SK-N-MC (cell line): ENCODE measurements at regions not wholly inside any gene's neighbourhood (a gene's known extent, or its start where the extent isn't known, plus 50 kb on each side); places are given as distances from the start of the nearest gene placed in this dataset.

Experiments
- DNase-seq: peaks from one replicate; pipeline ENCODE4 v3.0.0-alpha.2; 2011; ENCODE audit warnings: low read depth, low spot score
- H3K27ac ChIP-seq: fragments of 200-600 bp; sonication (generic); 2 replicates; pipeline ENCODE4 v1.5.1; 2016; ENCODE audit warnings: mixed run types
- H3K36me3 ChIP-seq: fragments of 200-600 bp; sonication (generic); 2 replicates; pipeline ENCODE4 v1.6.1; 2017; ENCODE audit warnings: antibody characterized with exemption, low read length, mixed read lengths; ENCODE audit not compliant: insufficient read depth
- H3K4me3 ChIP-seq: fragments of 200-600 bp; sonication (generic); 2 replicates; pipeline ENCODE4 v1.5.1; 2016
- H3K9ac ChIP-seq: fragments of 200-600 bp; sonication (generic); 2 replicates; pipeline ENCODE4 v1.8.0; 2017; ENCODE audit warnings: mixed run types, mixed read lengths; ENCODE audit not compliant: insufficient read length
- H3K9me3 ChIP-seq: fragments of 200-600 bp; sonication (generic); 2 replicates; pipeline ENCODE4 v1.6.1; 2017; ENCODE audit warnings: low read depth, mild to moderate bottlenecking, antibody characterized with exemption, low read length, moderate library complexity, mixed read lengths
- EZH2 ChIP-seq: fragments of 200-600 bp; sonication (generic); IDR thresholded peaks from one replicate; pipeline ENCODE4 v1.6.1; 2017; ENCODE audit warnings: antibody characterized with exemption
- FOXP2 ChIP-seq: optimal IDR thresholded peaks from 2 replicates; pipeline ENCODE3; 2011; ENCODE audit warnings: mild to moderate bottlenecking, moderate library complexity; ENCODE audit not compliant: insufficient read depth; ENCODE audit errors: extremely low read length, control extremely low read depth
- POLR2AphosphoS5 ChIP-seq: IDR thresholded peaks from 2 replicates; pipeline ENCODE4 v1.6.1; 2012; ENCODE audit warnings: mild to moderate bottlenecking, low read depth, low read length, borderline replicate concordance

DNA sequence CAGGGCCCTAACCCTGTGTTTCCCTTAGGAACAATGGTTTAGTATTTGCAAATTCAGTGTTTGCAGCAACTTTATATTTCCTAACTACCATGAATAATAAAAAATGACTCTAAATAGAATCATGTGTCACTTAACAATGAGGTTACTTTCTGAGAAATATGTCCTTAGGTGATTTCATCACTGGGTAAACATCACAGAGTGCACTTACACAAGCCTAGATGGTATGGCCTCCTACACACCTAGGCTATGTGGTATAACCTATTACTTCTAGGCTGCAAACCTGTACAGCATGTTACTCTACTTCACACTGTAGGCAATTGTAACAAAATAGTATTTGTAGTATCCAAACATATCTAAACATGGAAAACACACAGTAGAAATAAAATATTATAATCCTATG, 1174.6 kb upstream of the LRRTM3 start:
- H3K9me3 ChIP-seq, result no peaks in the 10 kb centered on the region
- DNase-seq, result no peak
- no peak overlapping the region for H3K4me3 ChIP-seq
- TF ChIP-seq EZH2 (no peak), FOXP2 (no peak), POLR2AphosphoS5 (no peak)
- no peaks in the 10 kb centered on the region for H3K36me3 ChIP-seq
- H3K27ac ChIP-seq, result no peak overlapping the region
- H3K9ac ChIP-seq, result no peak overlapping the region

DNA sequence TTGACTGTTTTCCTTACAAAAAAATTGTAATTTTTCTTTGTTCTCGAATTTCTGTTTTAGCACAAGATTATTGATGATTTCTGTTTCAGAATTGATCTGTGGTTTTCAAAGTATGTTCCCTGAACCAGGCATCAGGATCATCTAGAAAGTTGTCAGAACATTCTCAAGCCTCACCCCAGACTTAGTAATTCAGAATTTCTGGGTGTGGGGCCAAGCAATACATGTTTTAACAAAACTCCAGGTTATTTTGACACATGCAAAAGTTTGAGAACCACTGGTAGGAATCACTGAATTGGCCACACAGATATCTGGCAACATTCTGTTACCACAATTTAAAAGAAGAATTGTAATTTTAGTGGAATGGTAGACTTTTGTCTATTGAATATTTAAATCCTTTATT, 1173.9 kb upstream of the LRRTM3 start:
- no peak for DNase-seq
- no peak overlapping the region for H3K27ac ChIP-seq
- H3K9ac ChIP-seq, result no peak overlapping the region
- no peaks in the 10 kb centered on the region for H3K9me3 ChIP-seq
- TF ChIP-seq POLR2AphosphoS5 (no peak), FOXP2 (no peak), EZH2 (no peak)
- no peak overlapping the region for H3K4me3 ChIP-seq
- no peaks in the 10 kb centered on the region for H3K36me3 ChIP-seq

DNA sequence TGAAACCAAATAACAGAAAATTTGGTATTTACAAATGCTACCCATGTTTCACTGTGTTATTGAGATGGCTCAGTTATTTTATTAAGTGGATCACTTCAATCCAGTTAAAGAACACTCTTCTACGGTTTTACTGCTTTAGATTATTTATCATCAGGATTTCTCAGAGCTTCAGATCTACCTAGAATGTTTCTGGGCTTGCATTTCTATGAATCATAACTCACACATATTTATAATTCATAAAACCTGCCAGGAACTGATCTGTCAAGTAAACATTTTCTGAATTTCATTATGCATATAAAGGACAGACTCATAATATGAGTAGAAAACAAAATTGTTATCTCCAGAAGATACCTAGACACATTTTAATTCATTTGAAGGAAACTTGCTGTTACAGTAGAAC, 1172.3 kb upstream of the LRRTM3 start:
- TF ChIP-seq EZH2 (no peak), FOXP2 (no peak), POLR2AphosphoS5 (no peak)
- Histone ChIP-seq H3K9me3 (no peaks in the 10 kb centered on the region), H3K9ac (no peak overlapping the region), H3K36me3 (no peaks in the 10 kb centered on the region), H3K27ac (no peak overlapping the region), H3K4me3 (no peak overlapping the region)
- no peak for DNase-seq

DNA sequence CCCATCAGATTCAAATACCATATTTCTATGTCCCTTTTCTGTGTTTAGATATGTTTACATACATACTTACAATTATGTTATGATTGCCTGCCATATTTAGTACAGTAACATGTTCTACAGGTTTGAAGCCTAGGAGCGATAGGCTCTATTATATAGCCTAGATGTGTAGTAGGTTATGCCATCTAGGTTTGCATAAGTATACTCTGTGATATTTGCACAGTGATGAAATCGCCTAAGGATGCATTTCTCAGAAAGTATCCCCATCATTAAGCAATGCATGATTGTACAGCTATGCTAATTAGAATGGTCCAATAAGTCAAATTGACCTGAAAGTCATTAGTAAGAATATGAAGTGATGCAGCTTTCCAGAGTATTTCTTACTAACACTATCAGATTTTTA, 1171.7 kb upstream of the LRRTM3 start:
- no peak for DNase-seq
- TF ChIP-seq EZH2 (no peak), FOXP2 (no peak)
- H3K9ac ChIP-seq, result no peak overlapping the region
- H3K9me3 ChIP-seq, result no peaks in the 10 kb centered on the region
- H3K4me3 ChIP-seq, result no peak overlapping the region
- no peaks in the 10 kb centered on the region for H3K36me3 ChIP-seq
- no peak overlapping the region for H3K27ac ChIP-seq

DNA sequence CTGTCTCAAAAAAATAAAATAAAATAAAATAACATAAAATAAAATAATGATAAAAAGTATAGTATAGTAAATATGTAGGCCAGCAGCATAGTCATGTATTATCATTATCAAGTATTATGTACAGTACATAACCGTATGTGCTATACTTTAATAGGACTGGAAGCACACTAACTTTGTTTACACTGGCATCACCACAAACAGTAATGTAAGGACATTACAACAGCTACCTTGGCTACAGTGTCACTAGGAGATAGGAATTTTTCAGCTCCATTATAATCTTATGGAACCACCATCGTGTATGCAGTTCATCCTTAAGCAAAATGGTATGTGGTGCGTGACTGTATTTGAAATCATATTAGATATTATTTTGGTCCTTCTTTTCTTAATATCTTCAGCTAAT, 1163.5 kb upstream of the LRRTM3 start:
- Histone ChIP-seq H3K36me3 (no peaks in the 10 kb centered on the region), H3K27ac (no peak overlapping the region), H3K9ac (no peak overlapping the region), H3K9me3 (no peaks in the 10 kb centered on the region), H3K4me3 (no peak overlapping the region)
- TF ChIP-seq POLR2AphosphoS5 (no peak), EZH2 (no peak), FOXP2 (no peak)
- no peak for DNase-seq

DNA sequence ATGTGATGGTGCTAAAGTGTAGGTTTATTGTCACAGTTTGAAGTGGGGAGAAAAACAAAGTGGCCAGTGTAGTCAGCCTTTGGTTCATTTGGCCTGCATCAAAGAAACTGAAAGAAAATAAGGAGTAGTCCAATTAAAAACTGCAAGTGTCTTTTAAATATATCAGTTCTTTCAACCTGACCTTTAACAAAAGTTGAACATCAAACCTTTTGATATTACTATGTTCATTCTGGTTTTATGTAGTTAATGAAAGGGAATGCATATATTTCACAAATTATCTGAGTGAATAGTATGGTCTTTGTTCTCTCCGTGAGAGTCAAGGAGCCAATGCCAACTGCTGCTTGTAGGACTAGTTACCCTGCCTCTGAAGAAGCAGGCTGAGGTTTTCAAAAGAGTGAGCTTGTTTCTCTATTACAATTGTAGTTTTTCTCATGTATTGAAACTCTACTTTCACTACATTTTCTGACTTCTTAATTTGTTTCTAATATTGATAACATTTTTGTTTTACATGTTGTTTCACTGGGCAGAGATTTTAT, 1160.8 kb upstream of the LRRTM3 start:
- no peak for TF ChIP-seq EZH2
- H3K9me3 ChIP-seq, result no peaks in the 10 kb centered on the region
- H3K36me3 ChIP-seq, result no peaks in the 10 kb centered on the region
- DNase-seq, result no peak
- no peak overlapping the region for H3K9ac ChIP-seq
- no peak overlapping the region for H3K27ac ChIP-seq
- H3K4me3 ChIP-seq, result no peak overlapping the region

DNA sequence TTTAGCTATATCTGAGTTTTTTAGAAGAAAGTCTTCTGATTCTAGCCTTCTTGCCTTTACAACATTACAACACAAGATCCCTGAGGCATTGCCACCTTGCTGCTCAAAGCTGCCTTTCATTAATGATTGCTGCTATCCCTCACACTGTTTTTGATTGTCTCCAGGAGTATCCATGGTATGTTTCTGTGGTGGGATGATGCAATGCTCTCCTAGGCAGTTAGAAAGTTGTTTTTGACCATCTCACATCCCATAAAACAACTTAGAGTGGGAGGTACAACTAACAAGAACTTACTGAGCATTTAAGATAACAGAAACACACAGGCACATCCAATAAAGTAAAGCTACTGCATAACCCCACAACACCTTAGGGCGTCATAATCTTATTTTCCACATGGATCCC, 1156.0 kb upstream of the LRRTM3 start:
- no peak for TF ChIP-seq POLR2AphosphoS5
- no peak for TF ChIP-seq FOXP2
- no peak for TF ChIP-seq EZH2
- H3K9me3 ChIP-seq, result no peaks in the 10 kb centered on the region
- H3K36me3 ChIP-seq, result no peaks in the 10 kb centered on the region
- H3K4me3 ChIP-seq, result no peak overlapping the region
- no peak for DNase-seq
- H3K27ac ChIP-seq, result no peak overlapping the region
- no peak overlapping the region for H3K9ac ChIP-seq

DNA sequence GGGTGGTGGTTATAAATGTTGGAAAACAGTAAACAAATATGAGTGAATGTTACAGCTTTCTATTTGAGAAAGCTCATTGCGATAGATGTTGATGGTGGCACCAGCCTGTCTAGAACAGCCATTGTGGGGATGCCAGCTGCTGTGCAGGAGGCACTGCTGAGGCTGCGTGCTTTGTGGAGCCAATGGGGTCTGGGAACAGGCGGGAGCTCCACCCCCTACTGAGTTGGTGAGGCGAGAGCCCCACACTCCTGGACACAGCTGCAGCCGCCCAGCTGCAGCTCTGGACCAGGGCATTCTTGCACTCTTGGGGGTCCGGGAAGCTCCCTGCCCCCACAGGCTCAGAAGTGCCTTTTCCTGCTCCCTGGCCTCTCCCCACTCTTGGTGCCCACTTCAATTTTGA, 1147.1 kb upstream of the LRRTM3 start:
- no peak overlapping the region for H3K9ac ChIP-seq
- no peaks in the 10 kb centered on the region for H3K9me3 ChIP-seq
- no peak overlapping the region for H3K4me3 ChIP-seq
- no peak overlapping the region for H3K27ac ChIP-seq
- TF ChIP-seq EZH2 (no peak), POLR2AphosphoS5 (no peak), FOXP2 (no peak)
- DNase-seq, result no peak
- H3K36me3 ChIP-seq, result no peaks in the 10 kb centered on the region

DNA sequence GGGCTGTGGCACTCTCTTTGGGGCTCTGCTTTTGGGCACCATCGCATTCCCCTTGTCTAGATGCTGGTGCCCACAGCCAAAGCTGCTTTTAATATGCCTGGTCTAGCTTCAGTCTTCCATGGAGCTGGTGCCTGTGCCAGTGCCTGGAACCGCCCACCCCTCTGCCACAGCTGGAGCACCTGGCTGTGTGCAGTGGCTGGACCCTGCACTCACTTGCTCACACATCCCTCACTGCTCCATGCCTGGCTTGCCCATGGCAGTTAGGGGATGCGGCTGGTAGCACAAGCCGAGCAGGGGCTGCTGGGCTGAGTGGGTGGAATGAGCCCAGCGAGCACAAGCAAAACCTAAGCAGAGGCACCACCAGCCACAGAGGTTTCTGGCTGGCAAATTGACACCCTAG, 1145.9 kb upstream of the LRRTM3 start:
- no peak overlapping the region for H3K9ac ChIP-seq
- no peak overlapping the region for H3K27ac ChIP-seq
- H3K4me3 ChIP-seq, result no peak overlapping the region
- DNase-seq, result no peak
- TF ChIP-seq EZH2 (no peak), FOXP2 (no peak), POLR2AphosphoS5 (no peak)
- H3K36me3 ChIP-seq, result no peaks in the 10 kb centered on the region
- no peaks in the 10 kb centered on the region for H3K9me3 ChIP-seq
